ENCODE measurements at regions not wholly inside any gene's neighbourhood (a gene's known extent, or its start where the extent isn't known, plus 50 kb on each side); places are given as distances from the start of the nearest gene placed in this dataset.

DNA sequence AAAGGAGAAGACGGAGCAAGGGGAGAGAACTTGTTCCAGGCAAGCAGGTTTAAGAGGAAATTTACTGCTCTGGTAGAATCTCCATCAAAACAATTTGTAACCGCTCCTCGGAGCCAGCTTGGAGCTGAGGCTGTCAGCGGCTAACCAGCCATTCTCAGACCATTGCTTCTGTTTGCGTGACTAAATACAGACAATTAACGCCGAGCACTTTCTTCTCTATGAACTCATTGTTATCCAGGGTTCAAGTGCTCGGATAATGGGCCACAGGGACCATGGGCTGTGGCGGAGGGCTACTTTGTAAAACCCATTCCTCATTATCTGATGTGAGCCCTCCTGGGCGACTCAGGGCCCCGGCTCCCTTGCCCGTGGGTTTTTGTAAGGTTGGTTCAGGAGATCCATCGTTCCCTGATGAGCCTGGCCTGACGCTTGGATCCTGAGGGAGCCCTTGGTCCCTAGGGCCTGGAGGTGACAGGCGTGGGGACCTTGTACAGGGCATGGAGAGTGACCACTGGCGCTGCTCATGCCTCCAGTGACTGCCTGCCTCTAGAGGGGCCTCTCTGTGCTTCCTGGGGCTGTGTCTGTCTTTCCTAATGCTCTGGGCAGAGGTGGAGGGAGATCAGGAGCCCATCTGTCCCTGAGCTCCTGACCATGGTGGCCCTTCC lies 61.5 kb upstream of the ZNF536 start:
- no peak for TF ChIP-seq CTCF (IDR thresholded peaks at IDR 0.05)
- TF ChIP-seq RFX5 (IDR thresholded peaks at IDR 0.05; ENCODE audit: low read length): no peak
- no peak for TF ChIP-seq USF2 (IDR thresholded peaks at IDR 0.05; ENCODE audit: borderline replicate concordance, low read depth, low read length)
- no peak for TF ChIP-seq SMC3 (IDR thresholded peaks at IDR 0.05; ENCODE audit: low read depth, low read length)
- TF ChIP-seq, protein P1, sequence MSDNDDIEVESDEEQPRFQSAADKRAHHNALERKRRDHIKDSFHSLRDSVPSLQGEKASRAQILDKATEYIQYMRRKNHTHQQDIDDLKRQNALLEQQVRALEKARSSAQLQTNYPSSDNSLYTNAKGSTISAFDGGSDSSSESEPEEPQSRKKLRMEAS (IDR thresholded peaks at IDR 0.05; ENCODE audit: low read depth): no peak
- no peak for TF ChIP-seq YY1 (IDR thresholded peaks at IDR 0.05; ENCODE audit: low read depth)
- TF ChIP-seq POLR2AphosphoS5 (IDR thresholded peaks at IDR 0.05; ENCODE audit: low read depth, low read length): no peak
- no peak for TF ChIP-seq EZH2phosphoT487 (IDR thresholded peaks at IDR 0.05; ENCODE audit: borderline replicate concordance, low read depth)
- TF ChIP-seq NFIC (IDR thresholded peaks at IDR 0.05; ENCODE audit: borderline replicate concordance): no peak
- no peak for TF ChIP-seq EP300 (IDR thresholded peaks at IDR 0.05; ENCODE audit: borderline replicate concordance in 1 of 2, low read depth in 1 of 2, low read length in 1 of 2)
- no peak for TF ChIP-seq MXI1 (IDR thresholded peaks at IDR 0.05; ENCODE audit: low read depth, low read length)
- no peak for TF ChIP-seq TCF12 (IDR thresholded peaks at IDR 0.05)
- TF ChIP-seq FOSL2 (IDR thresholded peaks at IDR 0.05; ENCODE audit: borderline replicate concordance, low read depth): no peak

Measured in SK-N-SH (cell line).